ENCODE measurements at regions not wholly inside any gene's neighbourhood (a gene's known extent, or its start where the extent isn't known, plus 50 kb on each side); places are given as distances from the start of the nearest gene placed in this dataset.

- peaks cover 0 to 6% (median 4%) of the 10 kb centered on the region in 3 donors for H3K27me3 ChIP-seq
- WGBS, 5 donors, result 39 to 47% (median 44%) methylated on average over 3 of the region's 3 CpGs
- H3K4me3 ChIP-seq, result no peak overlapping the region
- DNase-seq, result no peak
- H3K9me3 ChIP-seq, result no peaks in the 10 kb centered on the region
- H3K36me3 ChIP-seq, result no peaks in the 10 kb centered on the region
- no peaks in the 10 kb centered on the region for H3K4me1 ChIP-seq
- no peak for TF ChIP-seq EP300 (IDR thresholded peaks at IDR 0.05)
- TF ChIP-seq POLR2AphosphoS5 (IDR thresholded peaks at IDR 0.05), result no peak
- no peak for TF ChIP-seq POLR2A (IDR thresholded peaks at IDR 0.05)
- no peak for TF ChIP-seq CTCF (IDR thresholded peaks at IDR 0.05)
- no peak overlapping the region for H3K27ac ChIP-seq
- intact Hi-C loops (cut with DNase I; ENCODE audit: low total_unique reads), result no loop called here
These were observed 108.1 kb upstream of the ERCC4 start for GRCh38 chr16:13811834-13812233.

- Histone ChIP-seq H3K4me1 (no peaks in the 10 kb centered on the region), H3K36me3 (no peaks in the 10 kb centered on the region), H3K4me3 (no peak overlapping the region), H3K27me3 (peaks cover 0 to 6% (median 4%) of the 10 kb centered on the region in 3 donors), H3K27ac (no peak overlapping the region), H3K9me3 (no peaks in the 10 kb centered on the region)
- DNase-seq, result no peak
- TF ChIP-seq CTCF (IDR thresholded peaks at IDR 0.05) (no peak), POLR2AphosphoS5 (IDR thresholded peaks at IDR 0.05) (no peak), EP300 (IDR thresholded peaks at IDR 0.05) (no peak), POLR2A (IDR thresholded peaks at IDR 0.05) (no peak)
- intact Hi-C loops (cut with DNase I; ENCODE audit: low total_unique reads), result no loop called here
These were observed 103.3 kb upstream of the ERCC4 start for GRCh38 chr16:13816701-13817100.

- Histone ChIP-seq H3K4me3 (no peak overlapping the region), H3K4me1 (no peaks in the 10 kb centered on the region), H3K27ac (no peak overlapping the region), H3K36me3 (no peaks in the 10 kb centered on the region), H3K27me3 (no peaks in the 10 kb centered on the region), H3K9me3 (peaks cover 0 to 4% (median 0%) of the 10 kb centered on the region in 4 donors)
- 77 to 96% (median 88%) methylated on average over 5 to 6 of the region's 6 CpGs for WGBS, 5 donors
- no peak for DNase-seq
- TF ChIP-seq POLR2A (IDR thresholded peaks at IDR 0.05) (no peak), CTCF (IDR thresholded peaks at IDR 0.05) (no peak), EP300 (IDR thresholded peaks at IDR 0.05) (no peak), POLR2AphosphoS5 (IDR thresholded peaks at IDR 0.05) (no peak)
- intact Hi-C loops (cut with DNase I; ENCODE audit: low total_unique reads), result no loop called here
These were observed 96.5 kb upstream of the ERCC4 start for GRCh38 chr16:13823501-13823900.

- TF ChIP-seq EP300 (IDR thresholded peaks at IDR 0.05), result no peak
- no peak for TF ChIP-seq CTCF (IDR thresholded peaks at IDR 0.05)
- TF ChIP-seq POLR2A (IDR thresholded peaks at IDR 0.05), result no peak
- no peak for TF ChIP-seq POLR2AphosphoS5 (IDR thresholded peaks at IDR 0.05)
- peak in 1 of 2 donors; percentile 34 for DNase-seq
- intact Hi-C loops (cut with DNase I; ENCODE audit: low total_unique reads), result no loop called here
- WGBS, 5 donors, result 62 to 73% (median 71%) methylated on average over 7 of the region's 7 CpGs
- H3K4me1 ChIP-seq, result no peaks in the 10 kb centered on the region
- H3K27ac ChIP-seq, result no peak overlapping the region
- H3K9me3 ChIP-seq, result peaks cover 0 to 4% (median 0%) of the 10 kb centered on the region in 4 donors
- no peaks in the 10 kb centered on the region for H3K36me3 ChIP-seq
- no peak overlapping the region for H3K4me3 ChIP-seq
- peaks cover 0 to 15% (median 0%) of the 10 kb centered on the region in 3 donors for H3K27me3 ChIP-seq
These were observed 90.2 kb upstream of the ERCC4 start for GRCh38 chr16:13829697-13830299.

Measured in stomach (tissue), 8 donors.